Testis (tissue), 2 donors: ENCODE measurements at regions not wholly inside any gene's neighbourhood (a gene's known extent, or its start where the extent isn't known, plus 50 kb on each side); places are given as distances from the start of the nearest gene placed in this dataset.

Experiments used
- CTCF ChIP-seq, 3 experiments: fragments of 450-650 bp in 2 of 3; fragments of 200-600 bp in 1 of 3; sonication (generic) in 1 of 3; IDR thresholded peaks; one replicate each; pipeline ENCODE4 v1.5.1; 2016 to 2019; ENCODE audit warnings: antibody characterized with exemption in 3 of 3, mild to moderate bottlenecking in 2 of 3, moderate library complexity in 1 of 3
- POLR2A ChIP-seq: fragments of 450-650 bp; IDR thresholded peaks from one replicate; pipeline ENCODE4 v1.6.1; 2017; ENCODE audit warnings: antibody characterized with exemption, mild to moderate bottlenecking, moderate library complexity

- TF ChIP-seq POLR2A (no peak), CTCF (IDR thresholded peaks at IDR 0.05) (no peak)
Measured at GRCh38 chr13:37164635-37165034, 59.2 kb upstream of the CSNK1A1L start.
